HCT116 (cell line): ENCODE measurements at regions not wholly inside any gene's neighbourhood (a gene's known extent, or its start where the extent isn't known, plus 50 kb on each side); places are given as distances from the start of the nearest gene placed in this dataset.

Source experiments
- ATAC-seq: fragments of 200-7000 bp; cut with Tn5 transposase; 2 replicates; pipeline ENCODE4 v1.9.1; 2020; ENCODE audit warnings: mild to moderate bottlenecking, moderate library complexity
- BruUV-seq: library from RNA; stranded (reverse); fragments of 400-500 nt; replicated peaks from 2 replicates; lab custom pipeline; 2021; lab: Mats Ljungman, UMichigan
- CTCF ChIA-PET: fragments of 300-600 bp; sonication (Branson Sonifier 250); formaldehyde crosslinking; loops from one replicate; lab custom pipeline; 2021; ENCODE audit warnings: antibody characterized with exemption; lab: Charles Lee
- POLR2A ChIA-PET: fragments of 300-600, 350-600 bp; sonication (Branson Sonifier 250); formaldehyde crosslinking; loops from one replicate; lab custom pipeline; 2021; ENCODE audit warnings: antibody characterized with exemption; lab: Charles Lee
- RAD21 ChIA-PET, 2 experiments: fragments of 300-600 bp; sonication (Branson Sonifier 250); formaldehyde crosslinking; loops; one replicate each; lab custom pipeline; 2023; ENCODE audit warnings: low total read pairs in 2 of 2; ENCODE audit not compliant: uncharacterized antibody in 2 of 2, unreplicated experiment in 2 of 2, low non-redundant PET in 1 of 2; lab: Charles Lee
- DNase-seq: peaks from one replicate; pipeline ENCODE4 v3.0.0-alpha.2; 2010; ENCODE audit warnings: low read depth, low spot score
- H2AFZ ChIP-seq: fragments of 200-600 bp; shearing (Covaris generic), sonication (generic); 2 replicates; pipeline ENCODE4 v1.6.1; 2017; ENCODE audit warnings: low read depth, mixed run types, mixed read lengths, antibody characterized with exemption, low read length; ENCODE audit not compliant: poor library complexity, severe bottlenecking
- H3K27ac ChIP-seq: 2 replicates; pipeline ENCODE4 v1.5.1; 2012; ENCODE audit warnings: low read depth, low read length
- H3K27me3 ChIP-seq: fragments of 200-600 bp; sonication (generic); 2 replicates; pipeline ENCODE4 v1.6.1; 2016; ENCODE audit warnings: mixed run types, low read length, mixed read lengths; ENCODE audit not compliant: insufficient read depth
- H3K36me3 ChIP-seq, 2 experiments: fragments of 200-500 bp in 1 of 2; fragments of 200-600 bp in 1 of 2; sonication (Bioruptor generic) in 1 of 2; sonication (generic) in 1 of 2; 2 replicates each; pipeline versions ENCODE4 v1.5.1 to v1.6.1; 2014 to 2016; ENCODE audit warnings: low read length in 2 of 2, inconsistent platforms in 1 of 2, mixed read lengths in 1 of 2, mixed run types in 1 of 2; ENCODE audit not compliant: insufficient read depth in 2 of 2, control insufficient read depth in 1 of 2
- H3K4me1 ChIP-seq, 2 experiments: fragments of 200-600 bp in 1 of 2; sonication (generic) in 1 of 2; 2 replicates each; pipeline versions ENCODE4 v1.5.1 to v1.6.1; 2012 to 2017; ENCODE audit warnings: low read length in 2 of 2, inconsistent platforms in 1 of 2, mild to moderate bottlenecking in 1 of 2, mixed read lengths in 1 of 2, mixed run types in 1 of 2, moderate library complexity in 1 of 2; ENCODE audit not compliant: insufficient read depth in 2 of 2, control insufficient read depth in 1 of 2
- H3K4me2 ChIP-seq: fragments of 200-600 bp; sonication (generic); 2 replicates; pipeline ENCODE4 v1.6.1; 2017; ENCODE audit warnings: mixed run types, low read length, mixed read lengths
- H3K4me3 ChIP-seq, 2 experiments: fragments of 200-600 bp in 1 of 2; sonication (generic) in 1 of 2; replicated peaks in 1 of 2; 2 replicates each; pipeline ENCODE4 v1.5.1; 2011 to 2016; ENCODE audit warnings: low read length in 2 of 2, control low read depth in 1 of 2, low read depth in 1 of 2, mild to moderate bottlenecking in 1 of 2, mixed read lengths in 1 of 2, mixed run types in 1 of 2
- H3K79me2 ChIP-seq: fragments of 200-600 bp; sonication (generic); 2 replicates; pipeline ENCODE4 v1.6.1; 2017; ENCODE audit warnings: mild to moderate bottlenecking, mixed run types, low read length, moderate library complexity, mixed read lengths; ENCODE audit not compliant: insufficient read depth
- H3K9ac ChIP-seq: fragments of 200-600 bp; sonication (generic); 2 replicates; pipeline ENCODE4 v1.6.1; 2016; ENCODE audit warnings: low read length, mixed read lengths
- H3K9me2 ChIP-seq: fragments of 200-600 bp; sonication (generic), shearing (Covaris generic); 2 replicates; pipeline ENCODE4 v1.6.1; 2017; ENCODE audit warnings: mixed run types, mild to moderate bottlenecking, moderate library complexity; ENCODE audit not compliant: insufficient read depth
- H3K9me3 ChIP-seq, 2 experiments: fragments of 200-500 bp in 1 of 2; fragments of 200-600 bp in 1 of 2; sonication (Bioruptor generic) in 1 of 2; sonication (generic) in 1 of 2; 2 replicates each; pipeline ENCODE4 v1.6.1; 2014 to 2017; ENCODE audit warnings: low read length in 2 of 2, mixed read lengths in 2 of 2, inconsistent platforms in 1 of 2, low read depth in 1 of 2, mild to moderate bottlenecking in 1 of 2, mixed run types in 1 of 2, moderate library complexity in 1 of 2; ENCODE audit not compliant: control insufficient read depth in 1 of 2, insufficient read depth in 1 of 2
- H4K20me1 ChIP-seq: fragments of 200-600 bp; sonication (generic), shearing (Covaris generic); 2 replicates; pipeline ENCODE4 v1.6.1; 2017; ENCODE audit warnings: mixed run types, mild to moderate bottlenecking, moderate library complexity; ENCODE audit not compliant: insufficient read depth
- ATF3 ChIP-seq: IDR thresholded peaks from 2 replicates; pipeline ENCODE4 v1.6.1; 2012
- CBX3 ChIP-seq: IDR thresholded peaks from 2 replicates; pipeline ENCODE4 v1.6.1; 2012; ENCODE audit warnings: low read depth
- CEBPB ChIP-seq: IDR thresholded peaks from 2 replicates; pipeline ENCODE4 v1.6.1; 2012; ENCODE audit warnings: low read depth
- CTCF ChIP-seq, 3 experiments: fragments of 200-600 bp in 1 of 3; sonication (generic) in 1 of 3; IDR thresholded peaks in 2 of 3; conservative IDR thresholded peaks in 1 of 3; 2 replicates each; pipeline ENCODE4 v1.5.1; 2012 to 2017; ENCODE audit warnings: low read depth in 2 of 3, low read length in 2 of 3, antibody characterized with exemption in 1 of 3, borderline replicate concordance in 1 of 3, control low read depth in 1 of 3, mild to moderate bottlenecking in 1 of 3, mixed read lengths in 1 of 3, mixed run types in 1 of 3, moderate library complexity in 1 of 3; ENCODE audit not compliant: insufficient read depth in 1 of 3
- EGR1 ChIP-seq: IDR thresholded peaks from 2 replicates; pipeline ENCODE4 v1.6.1; 2012; ENCODE audit warnings: low read depth
- EZH2 ChIP-seq: fragments of 200-600 bp; sonication (generic); IDR thresholded peaks from 2 replicates; pipeline ENCODE4 v1.6.1; 2017; ENCODE audit warnings: antibody characterized with exemption, mixed run types
- EZH2phosphoT487 ChIP-seq: fragments of 200-600 bp; IDR thresholded peaks from 2 replicates; pipeline ENCODE4 v1.6.1; 2018; ENCODE audit warnings: antibody characterized with exemption, borderline replicate concordance
- FOSL1 ChIP-seq: IDR thresholded peaks from 2 replicates; pipeline ENCODE4 v1.6.1; 2012; ENCODE audit warnings: low read depth
- JUND ChIP-seq: IDR thresholded peaks from 2 replicates; pipeline ENCODE4 v1.6.1; 2012
- MAX ChIP-seq: IDR thresholded peaks from 2 replicates; pipeline ENCODE4 v1.6.1; 2012
- POLR2A ChIP-seq: IDR thresholded peaks from 2 replicates; pipeline ENCODE4 v1.7.0; 2011; ENCODE audit warnings: borderline replicate concordance; ENCODE audit not compliant: insufficient read depth, insufficient read length; ENCODE audit errors: extremely low read depth
- POLR2AphosphoS5 ChIP-seq: IDR thresholded peaks from 2 replicates; pipeline ENCODE4 v1.6.1; 2011; ENCODE audit warnings: mild to moderate bottlenecking, low read depth, low read length, moderate library complexity
- RAD21 ChIP-seq: IDR thresholded peaks from 2 replicates; pipeline ENCODE4 v1.6.1; 2012; ENCODE audit warnings: low read depth, mild to moderate bottlenecking
- REST ChIP-seq: IDR thresholded peaks from 2 replicates; pipeline ENCODE4 v1.6.1; 2012; ENCODE audit warnings: low read depth
- SP1 ChIP-seq: IDR thresholded peaks from 2 replicates; pipeline ENCODE4 v1.6.1; 2012; ENCODE audit warnings: low read depth
- SRF ChIP-seq: IDR thresholded peaks from 2 replicates; pipeline ENCODE4 v1.6.1; 2012; ENCODE audit warnings: low read depth
- TCF7L2 ChIP-seq: IDR thresholded peaks from 2 replicates; pipeline ENCODE4 v1.7.0; 2011; ENCODE audit warnings: borderline replicate concordance, inconsistent platforms; ENCODE audit not compliant: insufficient read depth, insufficient read length; ENCODE audit errors: extremely low read depth
- YY1 ChIP-seq: IDR thresholded peaks from 2 replicates; pipeline ENCODE4 v1.6.1; 2011; ENCODE audit warnings: low read length, low read depth, moderate library complexity, mild to moderate bottlenecking; ENCODE audit not compliant: insufficient replicate concordance; ENCODE audit errors: extremely low read depth
- ZFX ChIP-seq: fragments of 450-650 bp; IDR thresholded peaks from 2 replicates; pipeline ENCODE4 v1.6.1; 2017
- ZNF274 ChIP-seq: fragments of 200-500 bp; sonication (Bioruptor generic); IDR thresholded peaks from 2 replicates; pipeline ENCODE4 v1.6.1; 2014; ENCODE audit warnings: mild to moderate bottlenecking, low read depth, low read length, inconsistent platforms
- intact Hi-C: fragments of 100-400 bp; cut with micrococcal nuclease; formaldehyde crosslinking; loops from 2 replicates; pipeline ENCODE4 v1.10.0; 2022

- intact Hi-C loops = no loop called here
- ChIA-PET RAD21 (no interaction called here), CTCF (no interaction called here), POLR2A (no interaction called here)
- BruUV-seq = no TSS peak
- Histone ChIP-seq H3K9me3 (no peaks in the 10 kb centered on the region), H3K9ac (no peak overlapping the region), H3K4me2 (no peak overlapping the region), H3K79me2 (no peaks in the 10 kb centered on the region), H2AFZ (no peak overlapping the region), H3K36me3 (no peaks in the 10 kb centered on the region), H4K20me1 (no peaks in the 10 kb centered on the region), H3K27ac (no peak overlapping the region), H3K27me3 (no peaks in the 10 kb centered on the region), H3K9me2 (no peaks in the 10 kb centered on the region), H3K4me1 (peaks cover 3 to 15% of the 10 kb centered on the region in 2 experiments; a peak in 3 of 4 replicates), H3K4me3 (no peak overlapping the region)
- TF ChIP-seq ZNF274 = no peak
- no peak for TF ChIP-seq CTCF (IDR thresholded peaks at IDR 0.05 in 2 of 3, conservative IDR thresholded peaks at IDR 0.05 in 1 of 3; ENCODE audit: borderline replicate concordance in 1 of 3, insufficient read depth in 1 of 3, low read depth in 2 of 3, low read length in 2 of 3)
- TF ChIP-seq MAX = no peak
- no peak for TF ChIP-seq EZH2phosphoT487
- no peak for TF ChIP-seq REST
- TF ChIP-seq POLR2A = no peak
- TF ChIP-seq SP1 = no peak
- no peak for TF ChIP-seq RAD21
- TF ChIP-seq POLR2AphosphoS5 = no peak
- no peak for TF ChIP-seq SRF
- TF ChIP-seq CBX3 = no peak
- no peak for TF ChIP-seq JUND
- TF ChIP-seq ATF3 = no peak
- no peak for TF ChIP-seq EZH2
- no peak for TF ChIP-seq FOSL1
- no peak for TF ChIP-seq EGR1
- no peak for TF ChIP-seq YY1
- TF ChIP-seq TCF7L2 = no peak
- no peak for TF ChIP-seq CEBPB
- TF ChIP-seq ZFX = no peak
- no peak for ATAC-seq
- DNase-seq = no peak
Measured at GRCh38 chr6:105786449-105786848, 299.7 kb upstream of the PRDM1 start.
